HFF-Myc (cell line): ENCODE measurements at regions not wholly inside any gene's neighbourhood (a gene's known extent, or its start where the extent isn't known, plus 50 kb on each side); places are given as distances from the start of the nearest gene placed in this dataset.

ENCODE experiments used
- DNase-seq: peaks from one replicate; pipeline ENCODE4 v3.0.0-alpha.2; 2011; ENCODE audit warnings: low read depth; ENCODE audit errors: extremely low read depth
- H3K4me3 ChIP-seq: replicated peaks from 2 replicates; pipeline ENCODE4 v1.5.1; 2011; ENCODE audit warnings: low read depth, mild to moderate bottlenecking, control low read depth, low read length
- TF ChIP-seq, protein P1 (sequence below): IDR thresholded peaks from 2 replicates; pipeline ENCODE4 v1.5.1; 2012; ENCODE audit warnings: mild to moderate bottlenecking, low read depth, low read length, control low read depth; ENCODE audit errors: missing control alignments

DNA sequence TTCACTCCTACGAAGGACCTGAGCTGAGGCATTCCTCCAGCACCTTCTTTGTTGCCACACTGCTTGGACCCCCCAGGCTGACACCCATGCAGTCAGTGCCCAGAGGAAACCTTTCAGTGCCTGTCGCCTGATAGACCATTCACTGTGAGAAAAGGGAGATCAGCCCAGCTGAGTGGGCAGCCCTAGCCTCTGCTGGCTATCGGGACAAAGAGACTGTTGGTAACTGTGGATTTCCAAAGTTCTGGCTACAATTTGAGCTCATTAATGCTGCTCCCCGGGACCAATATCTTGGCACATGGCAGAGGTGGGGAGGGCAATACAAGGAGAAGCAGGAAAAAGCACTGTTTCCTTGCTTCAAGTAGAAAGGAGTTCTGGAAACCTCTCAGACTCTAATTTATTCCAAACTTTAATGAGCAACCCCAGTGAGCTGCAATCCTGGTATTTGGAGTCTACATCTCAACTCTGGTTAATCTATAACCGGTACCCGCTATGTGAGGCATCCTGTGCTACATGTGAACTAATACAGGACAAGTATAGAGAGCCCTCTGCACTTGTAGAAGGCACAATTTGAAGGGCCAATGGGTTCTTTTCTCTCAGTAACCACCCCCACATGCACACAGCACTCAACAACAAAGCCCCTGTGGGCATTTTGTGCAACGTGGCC lies 200.7 kb upstream of the NCAM1 start:
- TF ChIP-seq, protein P1, sequence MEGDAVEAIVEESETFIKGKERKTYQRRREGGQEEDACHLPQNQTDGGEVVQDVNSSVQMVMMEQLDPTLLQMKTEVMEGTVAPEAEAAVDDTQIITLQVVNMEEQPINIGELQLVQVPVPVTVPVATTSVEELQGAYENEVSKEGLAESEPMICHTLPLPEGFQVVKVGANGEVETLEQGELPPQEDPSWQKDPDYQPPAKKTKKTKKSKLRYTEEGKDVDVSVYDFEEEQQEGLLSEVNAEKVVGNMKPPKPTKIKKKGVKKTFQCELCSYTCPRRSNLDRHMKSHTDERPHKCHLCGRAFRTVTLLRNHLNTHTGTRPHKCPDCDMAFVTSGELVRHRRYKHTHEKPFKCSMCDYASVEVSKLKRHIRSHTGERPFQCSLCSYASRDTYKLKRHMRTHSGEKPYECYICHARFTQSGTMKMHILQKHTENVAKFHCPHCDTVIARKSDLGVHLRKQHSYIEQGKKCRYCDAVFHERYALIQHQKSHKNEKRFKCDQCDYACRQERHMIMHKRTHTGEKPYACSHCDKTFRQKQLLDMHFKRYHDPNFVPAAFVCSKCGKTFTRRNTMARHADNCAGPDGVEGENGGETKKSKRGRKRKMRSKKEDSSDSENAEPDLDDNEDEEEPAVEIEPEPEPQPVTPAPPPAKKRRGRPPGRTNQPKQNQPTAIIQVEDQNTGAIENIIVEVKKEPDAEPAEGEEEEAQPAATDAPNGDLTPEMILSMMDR: no peak
- H3K4me3 ChIP-seq: no peak overlapping the region
- DNase-seq: no peak

DNA sequence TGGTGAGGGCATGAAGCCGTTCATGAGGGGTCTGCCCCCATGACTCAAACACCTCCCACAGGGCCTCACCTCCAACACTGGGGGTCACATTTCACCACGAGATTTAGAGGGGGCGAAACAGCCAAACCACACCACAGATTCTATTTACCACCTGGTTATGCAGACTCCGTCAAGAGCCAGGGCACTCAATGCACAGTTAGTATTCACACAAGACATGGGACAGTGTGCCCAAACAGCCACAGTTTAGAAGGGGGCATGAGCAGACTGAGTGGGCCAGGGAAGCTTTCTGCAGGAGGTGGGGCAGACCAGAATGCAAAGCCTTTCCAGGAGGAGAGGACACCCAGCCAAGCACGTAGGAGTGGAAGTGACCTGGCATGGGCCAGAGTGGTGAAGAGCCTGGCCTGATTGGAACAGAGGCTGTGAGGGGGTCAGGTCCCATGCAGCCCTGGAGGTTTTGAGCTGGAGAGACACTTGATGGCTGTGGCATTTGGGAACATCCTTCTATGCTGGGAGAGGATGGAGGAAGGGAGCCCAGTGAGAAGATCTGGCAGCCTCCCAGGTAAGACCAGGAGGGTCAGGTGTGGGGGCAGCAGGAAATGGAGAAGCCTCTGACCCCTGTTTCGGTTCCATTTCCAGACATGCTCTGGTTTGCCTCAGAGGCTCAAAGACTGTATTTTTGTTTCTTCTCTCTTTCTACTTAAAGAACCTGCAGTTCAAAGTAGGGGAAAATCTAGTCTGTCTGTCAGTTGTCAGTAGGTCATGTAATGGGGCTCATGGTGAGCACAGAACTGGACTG lies 199.1 kb upstream of the NCAM1 start:
- no peak overlapping the region for H3K4me3 ChIP-seq
- no peak for DNase-seq
- TF ChIP-seq, protein P1: no peak

DNA sequence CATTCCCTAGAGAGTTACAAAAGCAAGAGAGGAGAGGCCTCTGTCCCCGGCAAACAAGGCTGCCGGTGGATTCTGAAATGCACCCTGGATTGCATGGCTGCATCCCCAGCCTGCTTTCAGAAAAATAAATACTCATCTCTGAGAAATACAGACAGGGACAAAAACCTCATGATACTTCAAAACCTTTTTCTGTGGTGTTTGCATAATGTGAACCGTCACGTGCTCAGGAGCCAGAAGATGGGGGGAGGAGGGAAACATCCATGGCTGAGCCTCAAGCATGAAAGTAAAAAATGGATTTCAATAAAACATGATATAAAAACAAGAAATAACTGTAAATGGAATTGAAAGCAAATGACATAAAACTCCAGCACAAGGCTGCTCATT lies 198.5 kb upstream of the NCAM1 start:
- TF ChIP-seq, protein P1: no peak
- no peak overlapping the region for H3K4me3 ChIP-seq
- no peak for DNase-seq

DNA sequence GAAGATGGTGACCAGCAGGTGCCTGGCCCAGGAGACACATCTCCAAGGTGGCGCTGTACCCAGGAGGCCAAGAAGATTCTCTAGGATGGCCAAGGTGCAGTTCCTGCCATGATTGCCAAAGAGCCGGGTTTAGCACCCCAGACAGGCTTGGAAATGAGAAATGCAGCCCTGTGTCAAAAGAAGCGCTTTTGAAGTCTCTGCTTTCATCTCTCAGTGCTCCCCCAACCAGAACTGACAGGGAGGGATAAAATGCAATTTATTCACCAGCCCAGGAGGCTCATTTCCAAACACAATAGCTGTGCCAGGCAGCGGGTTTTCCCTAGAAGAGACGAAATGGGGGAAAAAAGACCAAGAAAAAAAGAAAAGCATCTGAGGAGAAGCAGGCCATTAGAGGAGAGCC lies 195.9 kb upstream of the NCAM1 start:
- TF ChIP-seq, protein P1: no peak
- DNase-seq: no peak
- no peak overlapping the region for H3K4me3 ChIP-seq

DNA sequence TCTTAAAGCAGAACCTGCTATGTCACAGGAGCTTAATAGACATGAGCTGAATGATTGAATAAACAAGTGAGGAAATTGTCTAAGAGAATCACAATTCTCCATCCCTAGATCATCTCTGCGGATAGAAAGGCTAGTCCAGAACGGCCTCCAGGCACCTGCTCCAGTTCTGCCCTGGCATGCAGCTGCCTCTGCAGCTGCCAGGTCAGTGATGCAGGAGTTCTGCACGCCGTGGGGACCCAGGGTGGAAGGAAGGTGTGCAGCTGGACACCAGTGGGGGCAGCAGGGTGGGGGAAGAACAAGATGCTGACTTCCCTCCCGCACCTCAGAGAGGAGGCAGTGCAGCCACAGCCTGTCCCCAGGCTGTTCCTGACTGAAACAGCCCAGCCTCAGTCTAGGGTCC lies 192.1 kb upstream of the NCAM1 start:
- no peak overlapping the region for H3K4me3 ChIP-seq
- TF ChIP-seq, protein P1: no peak
- no peak for DNase-seq

DNA sequence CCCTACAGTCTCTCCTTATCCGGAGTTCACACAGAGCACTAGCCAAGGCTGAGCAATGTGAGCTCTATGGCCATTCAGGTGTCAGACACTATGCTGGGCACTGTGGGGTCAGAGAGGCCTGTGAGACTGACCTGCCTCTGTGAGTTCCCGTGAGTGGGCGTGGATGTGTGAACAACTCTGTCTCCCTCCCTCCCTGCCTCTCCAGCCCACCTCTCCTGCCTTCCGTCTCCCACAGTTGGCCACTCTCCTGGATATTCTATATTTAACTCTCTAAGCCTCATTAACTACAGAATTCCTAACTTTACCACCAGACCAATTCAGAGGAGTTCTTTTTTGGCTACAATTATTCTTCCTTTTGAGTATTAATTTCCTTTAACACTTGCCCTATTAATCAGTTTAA lies 191.6 kb upstream of the NCAM1 start:
- TF ChIP-seq, protein P1: no peak
- H3K4me3 ChIP-seq: no peak overlapping the region
- DNase-seq: no peak
